GM23338 (cell line): ENCODE measurements at regions not wholly inside any gene's neighbourhood (a gene's known extent, or its start where the extent isn't known, plus 50 kb on each side); places are given as distances from the start of the nearest gene placed in this dataset.

ENCODE experiments used
- ATAC-seq: fragments of 200-7000 bp; cut with Tn5 transposase; 3 replicates; pipeline ENCODE4 v1.9.1; 2020
- DNase-seq: peaks from one replicate; pipeline ENCODE4 v3.0.0-alpha.2; 2015; ENCODE audit warnings: low spot score
- H2AFZ ChIP-seq: fragments of 200-600 bp; sonication (generic); 2 replicates; pipeline ENCODE4 v1.8.0; 2016; ENCODE audit warnings: antibody characterized with exemption, mild to moderate bottlenecking, moderate library complexity
- H3F3A ChIP-seq: fragments of 200-600 bp; sonication (generic); replicated peaks from 2 replicates; pipeline ENCODE4 v1.8.0; 2017; ENCODE audit warnings: antibody characterized with exemption, mixed run types, low read depth
- H3K27ac ChIP-seq: fragments of 200-600 bp; sonication (generic); 2 replicates; pipeline ENCODE4 v1.6.1; 2016; ENCODE audit warnings: low read depth
- H3K27me3 ChIP-seq: fragments of 200-600 bp; sonication (generic); 2 replicates; pipeline ENCODE4 v1.8.0; 2016; ENCODE audit warnings: mild to moderate bottlenecking, mixed run types, moderate library complexity; ENCODE audit not compliant: insufficient read depth
- H3K36me3 ChIP-seq: fragments of 200-600 bp; sonication (generic); 2 replicates; pipeline ENCODE4 v1.8.0; 2016; ENCODE audit warnings: mild to moderate bottlenecking; ENCODE audit not compliant: insufficient read depth
- H3K4me1 ChIP-seq: fragments of 200-600 bp; sonication (generic); 2 replicates; pipeline ENCODE4 v1.8.0; 2016; ENCODE audit warnings: mild to moderate bottlenecking, moderate library complexity; ENCODE audit not compliant: insufficient read depth
- H3K4me2 ChIP-seq: fragments of 200-600 bp; sonication (generic); 2 replicates; pipeline ENCODE4 v1.7.1; 2017; ENCODE audit warnings: mixed run types
- H3K4me3 ChIP-seq: fragments of 200-600 bp; sonication (generic); 2 replicates; pipeline ENCODE4 v1.6.1; 2016; ENCODE audit warnings: mixed run types
- H3K79me2 ChIP-seq: fragments of 200-600 bp; sonication (generic); replicated peaks from 2 replicates; pipeline ENCODE4 v1.8.0; 2017; ENCODE audit warnings: mild to moderate bottlenecking; ENCODE audit not compliant: insufficient read depth
- H3K9me2 ChIP-seq: fragments of 200-600 bp; sonication (generic); 2 replicates; pipeline ENCODE4 v1.8.0; 2017; ENCODE audit not compliant: insufficient read depth
- H4K20me1 ChIP-seq: fragments of 200-600 bp; sonication (generic); replicated peaks from 2 replicates; pipeline ENCODE4 v1.8.0; 2017; ENCODE audit warnings: mild to moderate bottlenecking; ENCODE audit not compliant: insufficient read depth
- H3K27ac Mint-ChIP-seq: 2 replicates; pipeline ENCODE4 v1.8.0; 2020; ENCODE audit warnings: inconsistent platforms, mild to moderate bottlenecking, moderate library complexity, mixed read lengths
- H3K27me3 Mint-ChIP-seq: 3 replicates; pipeline ENCODE4 v1.8.0; 2022; ENCODE audit warnings: low read depth, mild to moderate bottlenecking, moderate library complexity, mixed read lengths, inconsistent platforms; ENCODE audit not compliant: insufficient read depth, poor library complexity
- H3K36me3 Mint-ChIP-seq: 3 replicates; pipeline ENCODE4 v1.8.0; 2021; ENCODE audit warnings: low read depth, mild to moderate bottlenecking, inconsistent platforms, moderate library complexity, mixed read lengths
- H3K4me1 Mint-ChIP-seq: 3 replicates; pipeline ENCODE4 v1.8.0; 2020; ENCODE audit warnings: mild to moderate bottlenecking, inconsistent platforms, mixed read lengths
- H3K4me3 Mint-ChIP-seq: 3 replicates; pipeline ENCODE4 v1.8.0; 2021; ENCODE audit warnings: moderate library complexity, mild to moderate bottlenecking, inconsistent platforms, mixed read lengths
- H3K9me3 Mint-ChIP-seq: 3 replicates; pipeline ENCODE4 v1.8.0; 2020; ENCODE audit warnings: moderate library complexity, mild to moderate bottlenecking, inconsistent platforms, mixed read lengths
- CREB1 ChIP-seq: fragments of 250-450 bp; sonication (Bioruptor Pico); IDR thresholded peaks from 2 replicates; pipeline ENCODE4 v1.5.0; 2020; ENCODE audit warnings: low read depth, mild to moderate bottlenecking, moderate library complexity
- EZH2 ChIP-seq: fragments of 200-600 bp; sonication (generic); IDR thresholded peaks from one replicate; pipeline ENCODE4 v1.8.0; 2017; ENCODE audit warnings: antibody characterized with exemption, mild to moderate bottlenecking, low read depth; ENCODE audit not compliant: unreplicated experiment
- EZH2phosphoT487 ChIP-seq: fragments of 200-600 bp; sonication (generic); IDR thresholded peaks from one replicate; pipeline ENCODE4 v1.8.1; 2018; ENCODE audit warnings: antibody characterized with exemption; ENCODE audit not compliant: unreplicated experiment
- JUNB ChIP-seq: IDR thresholded peaks from one replicate; pipeline ENCODE4 v1.6.1; 2016; ENCODE audit warnings: antibody characterized with exemption; ENCODE audit not compliant: unreplicated experiment
- NANOG ChIP-seq: IDR thresholded peaks from 2 replicates; pipeline ENCODE4 v1.6.1; 2016; ENCODE audit warnings: antibody characterized with exemption, borderline replicate concordance
- POLR2AphosphoS5 ChIP-seq: IDR thresholded peaks from 2 replicates; pipeline ENCODE4 v1.6.1; 2016; ENCODE audit warnings: antibody characterized with exemption, low read depth
- STAT1 ChIP-seq: IDR thresholded peaks from one replicate; pipeline ENCODE4 v1.6.1; 2016; ENCODE audit warnings: antibody characterized with exemption; ENCODE audit not compliant: unreplicated experiment
- ZNF114 ChIP-seq: fragments of 250-450 bp; sonication (Bioruptor Pico); IDR thresholded peaks from 2 replicates; pipeline ENCODE4 v1.5.0; 2020; ENCODE audit warnings: mild to moderate bottlenecking, moderate library complexity
- ZNF331 ChIP-seq: fragments of 250-450 bp; sonication (Bioruptor Pico); IDR thresholded peaks from 2 replicates; pipeline ENCODE4 v1.5.0; 2020; ENCODE audit warnings: low read depth, mild to moderate bottlenecking, moderate library complexity
- TF ChIP-seq, protein P1 (sequence below): IDR thresholded peaks from one replicate; pipeline ENCODE4 v1.6.1; 2018; ENCODE audit warnings: antibody characterized with exemption; ENCODE audit not compliant: unreplicated experiment
- TF ChIP-seq, protein P2 (sequence below): fragments of 250-450 bp; sonication (Bioruptor Pico); IDR thresholded peaks from 2 replicates; pipeline ENCODE4 v1.5.0; 2020; ENCODE audit warnings: mild to moderate bottlenecking, moderate library complexity
- TF ChIP-seq, protein P3 (sequence below), 2 experiments: fragments of 200-600 bp in 1 of 2; sonication (generic) in 1 of 2; conservative IDR thresholded peaks; 2 replicates each; pipeline versions ENCODE4 v1.5.1 to v1.6.1; 2016 to 2017; ENCODE audit warnings: antibody characterized with exemption in 2 of 2, low read depth in 2 of 2, mild to moderate bottlenecking in 2 of 2, moderate library complexity in 1 of 2
- TF ChIP-seq, protein P4 (sequence below): IDR thresholded peaks from 2 replicates; pipeline ENCODE4 v1.6.1; 2016; ENCODE audit warnings: antibody characterized with exemption

DNA sequence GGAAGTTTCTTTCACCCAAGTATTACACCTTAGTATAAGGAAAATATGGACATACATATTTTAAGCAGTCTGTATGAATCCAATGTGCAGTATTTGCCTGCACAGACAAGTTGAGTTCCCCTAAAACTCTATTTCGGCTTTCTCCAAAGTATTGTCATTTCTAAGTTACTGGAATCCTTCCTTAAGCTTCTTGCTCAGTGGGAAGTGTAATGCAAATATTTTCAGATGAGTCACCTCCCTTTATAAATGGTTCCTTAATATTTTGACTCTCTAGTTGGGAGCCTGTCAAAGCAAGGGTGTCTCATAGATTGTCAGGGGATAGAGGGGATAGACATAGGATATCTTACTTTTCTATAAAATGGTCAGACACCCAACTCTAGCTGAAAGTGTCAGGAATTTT lies 178.6 kb downstream of the NAA11 start:
- Histone ChIP-seq H2AFZ (no peak overlapping the region), H3K36me3 (no peaks in the 10 kb centered on the region), H3K9me2 (no peaks in the 10 kb centered on the region), H4K20me1 (no peaks in the 10 kb centered on the region), H3K79me2 (no peaks in the 10 kb centered on the region), H3K27ac (no peak overlapping the region), H3K4me1 (no peaks in the 10 kb centered on the region), H3K27me3 (no peaks in the 10 kb centered on the region), H3F3A (no peaks in the 10 kb centered on the region), H3K4me3 (no peak overlapping the region), H3K4me2 (no peak overlapping the region)
- Mint-ChIP-seq H3K27me3 (no peaks in the 10 kb centered on the region), H3K36me3 (no peaks in the 10 kb centered on the region; the same call in 2 of the 3 replicates), H3K4me1 (no peaks in the 10 kb centered on the region), H3K27ac (no peak overlapping the region), H3K4me3 (no peak overlapping the region), H3K9me3 (peaks cover 8% of the 10 kb centered on the region; the same call in 1 of the 3 replicates)
- no peak for DNase-seq
- TF ChIP-seq, protein P1, sequence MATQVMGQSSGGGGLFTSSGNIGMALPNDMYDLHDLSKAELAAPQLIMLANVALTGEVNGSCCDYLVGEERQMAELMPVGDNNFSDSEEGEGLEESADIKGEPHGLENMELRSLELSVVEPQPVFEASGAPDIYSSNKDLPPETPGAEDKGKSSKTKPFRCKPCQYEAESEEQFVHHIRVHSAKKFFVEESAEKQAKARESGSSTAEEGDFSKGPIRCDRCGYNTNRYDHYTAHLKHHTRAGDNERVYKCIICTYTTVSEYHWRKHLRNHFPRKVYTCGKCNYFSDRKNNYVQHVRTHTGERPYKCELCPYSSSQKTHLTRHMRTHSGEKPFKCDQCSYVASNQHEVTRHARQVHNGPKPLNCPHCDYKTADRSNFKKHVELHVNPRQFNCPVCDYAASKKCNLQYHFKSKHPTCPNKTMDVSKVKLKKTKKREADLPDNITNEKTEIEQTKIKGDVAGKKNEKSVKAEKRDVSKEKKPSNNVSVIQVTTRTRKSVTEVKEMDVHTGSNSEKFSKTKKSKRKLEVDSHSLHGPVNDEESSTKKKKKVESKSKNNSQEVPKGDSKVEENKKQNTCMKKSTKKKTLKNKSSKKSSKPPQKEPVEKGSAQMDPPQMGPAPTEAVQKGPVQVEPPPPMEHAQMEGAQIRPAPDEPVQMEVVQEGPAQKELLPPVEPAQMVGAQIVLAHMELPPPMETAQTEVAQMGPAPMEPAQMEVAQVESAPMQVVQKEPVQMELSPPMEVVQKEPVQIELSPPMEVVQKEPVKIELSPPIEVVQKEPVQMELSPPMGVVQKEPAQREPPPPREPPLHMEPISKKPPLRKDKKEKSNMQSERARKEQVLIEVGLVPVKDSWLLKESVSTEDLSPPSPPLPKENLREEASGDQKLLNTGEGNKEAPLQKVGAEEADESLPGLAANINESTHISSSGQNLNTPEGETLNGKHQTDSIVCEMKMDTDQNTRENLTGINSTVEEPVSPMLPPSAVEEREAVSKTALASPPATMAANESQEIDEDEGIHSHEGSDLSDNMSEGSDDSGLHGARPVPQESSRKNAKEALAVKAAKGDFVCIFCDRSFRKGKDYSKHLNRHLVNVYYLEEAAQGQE = no peak
- TF ChIP-seq, protein P2, sequence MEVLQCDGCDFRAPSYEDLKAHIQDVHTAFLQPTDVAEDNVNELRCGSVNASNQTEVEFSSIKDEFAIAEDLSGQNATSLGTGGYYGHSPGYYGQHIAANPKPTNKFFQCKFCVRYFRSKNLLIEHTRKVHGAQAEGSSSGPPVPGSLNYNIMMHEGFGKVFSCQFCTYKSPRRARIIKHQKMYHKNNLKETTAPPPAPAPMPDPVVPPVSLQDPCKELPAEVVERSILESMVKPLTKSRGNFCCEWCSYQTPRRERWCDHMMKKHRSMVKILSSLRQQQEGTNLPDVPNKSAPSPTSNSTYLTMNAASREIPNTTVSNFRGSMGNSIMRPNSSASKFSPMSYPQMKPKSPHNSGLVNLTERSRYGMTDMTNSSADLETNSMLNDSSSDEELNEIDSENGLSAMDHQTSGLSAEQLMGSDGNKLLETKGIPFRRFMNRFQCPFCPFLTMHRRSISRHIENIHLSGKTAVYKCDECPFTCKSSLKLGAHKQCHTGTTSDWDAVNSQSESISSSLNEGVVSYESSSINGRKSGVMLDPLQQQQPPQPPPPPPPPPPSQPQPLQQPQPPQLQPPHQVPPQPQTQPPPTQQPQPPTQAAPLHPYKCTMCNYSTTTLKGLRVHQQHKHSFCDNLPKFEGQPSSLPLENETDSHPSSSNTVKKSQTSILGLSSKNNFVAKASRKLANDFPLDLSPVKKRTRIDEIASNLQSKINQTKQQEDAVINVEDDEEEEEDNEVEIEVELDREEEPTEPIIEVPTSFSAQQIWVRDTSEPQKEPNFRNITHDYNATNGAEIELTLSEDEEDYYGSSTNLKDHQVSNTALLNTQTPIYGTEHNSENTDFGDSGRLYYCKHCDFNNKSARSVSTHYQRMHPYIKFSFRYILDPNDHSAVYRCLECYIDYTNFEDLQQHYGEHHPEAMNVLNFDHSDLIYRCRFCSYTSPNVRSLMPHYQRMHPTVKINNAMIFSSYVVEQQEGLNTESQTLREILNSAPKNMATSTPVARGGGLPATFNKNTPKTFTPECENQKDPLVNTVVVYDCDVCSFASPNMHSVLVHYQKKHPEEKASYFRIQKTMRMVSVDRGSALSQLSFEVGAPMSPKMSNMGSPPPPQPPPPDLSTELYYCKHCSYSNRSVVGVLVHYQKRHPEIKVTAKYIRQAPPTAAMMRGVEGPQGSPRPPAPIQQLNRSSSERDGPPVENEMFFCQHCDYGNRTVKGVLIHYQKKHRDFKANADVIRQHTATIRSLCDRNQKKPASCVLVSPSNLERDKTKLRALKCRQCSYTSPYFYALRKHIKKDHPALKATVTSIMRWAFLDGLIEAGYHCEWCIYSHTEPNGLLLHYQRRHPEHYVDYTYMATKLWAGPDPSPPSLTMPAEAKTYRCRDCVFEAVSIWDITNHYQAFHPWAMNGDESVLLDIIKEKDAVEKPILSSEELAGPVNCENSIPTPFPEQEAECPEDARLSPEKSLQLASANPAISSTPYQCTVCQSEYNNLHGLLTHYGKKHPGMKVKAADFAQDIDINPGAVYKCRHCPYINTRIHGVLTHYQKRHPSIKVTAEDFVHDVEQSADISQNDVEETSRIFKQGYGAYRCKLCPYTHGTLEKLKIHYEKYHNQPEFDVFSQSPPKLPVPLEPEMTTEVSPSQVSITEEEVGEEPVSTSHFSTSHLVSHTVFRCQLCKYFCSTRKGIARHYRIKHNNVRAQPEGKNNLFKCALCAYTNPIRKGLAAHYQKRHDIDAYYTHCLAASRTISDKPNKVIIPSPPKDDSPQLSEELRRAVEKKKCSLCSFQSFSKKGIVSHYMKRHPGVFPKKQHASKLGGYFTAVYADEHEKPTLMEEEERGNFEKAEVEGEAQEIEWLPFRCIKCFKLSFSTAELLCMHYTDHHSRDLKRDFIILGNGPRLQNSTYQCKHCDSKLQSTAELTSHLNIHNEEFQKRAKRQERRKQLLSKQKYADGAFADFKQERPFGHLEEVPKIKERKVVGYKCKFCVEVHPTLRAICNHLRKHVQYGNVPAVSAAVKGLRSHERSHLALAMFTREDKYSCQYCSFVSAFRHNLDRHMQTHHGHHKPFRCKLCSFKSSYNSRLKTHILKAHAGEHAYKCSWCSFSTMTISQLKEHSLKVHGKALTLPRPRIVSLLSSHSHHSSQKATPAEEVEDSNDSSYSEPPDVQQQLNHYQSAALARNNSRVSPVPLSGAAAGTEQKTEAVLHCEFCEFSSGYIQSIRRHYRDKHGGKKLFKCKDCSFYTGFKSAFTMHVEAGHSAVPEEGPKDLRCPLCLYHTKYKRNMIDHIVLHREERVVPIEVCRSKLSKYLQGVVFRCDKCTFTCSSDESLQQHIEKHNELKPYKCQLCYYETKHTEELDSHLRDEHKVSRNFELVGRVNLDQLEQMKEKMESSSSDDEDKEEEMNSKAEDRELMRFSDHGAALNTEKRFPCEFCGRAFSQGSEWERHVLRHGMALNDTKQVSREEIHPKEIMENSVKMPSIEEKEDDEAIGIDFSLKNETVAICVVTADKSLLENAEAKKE = no peak
- no peak for TF ChIP-seq EZH2
- no peak for TF ChIP-seq POLR2AphosphoS5
- TF ChIP-seq JUNB = no peak
- TF ChIP-seq STAT1 = no peak
- no peak for TF ChIP-seq ZNF114 (CRISPR knock-in tag)
- no peak for TF ChIP-seq CREB1 (CRISPR knock-in tag)
- TF ChIP-seq EZH2phosphoT487 = no peak
- no peak for TF ChIP-seq NANOG
- TF ChIP-seq, protein P3, sequence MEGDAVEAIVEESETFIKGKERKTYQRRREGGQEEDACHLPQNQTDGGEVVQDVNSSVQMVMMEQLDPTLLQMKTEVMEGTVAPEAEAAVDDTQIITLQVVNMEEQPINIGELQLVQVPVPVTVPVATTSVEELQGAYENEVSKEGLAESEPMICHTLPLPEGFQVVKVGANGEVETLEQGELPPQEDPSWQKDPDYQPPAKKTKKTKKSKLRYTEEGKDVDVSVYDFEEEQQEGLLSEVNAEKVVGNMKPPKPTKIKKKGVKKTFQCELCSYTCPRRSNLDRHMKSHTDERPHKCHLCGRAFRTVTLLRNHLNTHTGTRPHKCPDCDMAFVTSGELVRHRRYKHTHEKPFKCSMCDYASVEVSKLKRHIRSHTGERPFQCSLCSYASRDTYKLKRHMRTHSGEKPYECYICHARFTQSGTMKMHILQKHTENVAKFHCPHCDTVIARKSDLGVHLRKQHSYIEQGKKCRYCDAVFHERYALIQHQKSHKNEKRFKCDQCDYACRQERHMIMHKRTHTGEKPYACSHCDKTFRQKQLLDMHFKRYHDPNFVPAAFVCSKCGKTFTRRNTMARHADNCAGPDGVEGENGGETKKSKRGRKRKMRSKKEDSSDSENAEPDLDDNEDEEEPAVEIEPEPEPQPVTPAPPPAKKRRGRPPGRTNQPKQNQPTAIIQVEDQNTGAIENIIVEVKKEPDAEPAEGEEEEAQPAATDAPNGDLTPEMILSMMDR (conservative IDR thresholded peaks at IDR 0.05; ENCODE audit: low read depth in 2 of 2) = no peak
- TF ChIP-seq, protein P4, sequence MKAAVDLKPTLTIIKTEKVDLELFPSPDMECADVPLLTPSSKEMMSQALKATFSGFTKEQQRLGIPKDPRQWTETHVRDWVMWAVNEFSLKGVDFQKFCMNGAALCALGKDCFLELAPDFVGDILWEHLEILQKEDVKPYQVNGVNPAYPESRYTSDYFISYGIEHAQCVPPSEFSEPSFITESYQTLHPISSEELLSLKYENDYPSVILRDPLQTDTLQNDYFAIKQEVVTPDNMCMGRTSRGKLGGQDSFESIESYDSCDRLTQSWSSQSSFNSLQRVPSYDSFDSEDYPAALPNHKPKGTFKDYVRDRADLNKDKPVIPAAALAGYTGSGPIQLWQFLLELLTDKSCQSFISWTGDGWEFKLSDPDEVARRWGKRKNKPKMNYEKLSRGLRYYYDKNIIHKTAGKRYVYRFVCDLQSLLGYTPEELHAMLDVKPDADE = no peak
- TF ChIP-seq ZNF331 = no peak
- ATAC-seq = no peak
